ENCODE measurements at regions not wholly inside any gene's neighbourhood (a gene's known extent, or its start where the extent isn't known, plus 50 kb on each side); places are given as distances from the start of the nearest gene placed in this dataset.

GRCh38 chrX:727738-728621 lies 97.4 kb downstream of the SHOX start:
- Histone ChIP-seq H3K4me3 (no peak overlapping the region), H3K4me1 (no peaks in the 10 kb centered on the region), H3K9me3 (replicated peaks) (peaks cover 7% of the 10 kb centered on the region; the same call in 1 of the 2 replicates), H3K27ac (no peak overlapping the region), H3K36me3 (no peaks in the 10 kb centered on the region), H3K27me3 (no peaks in the 10 kb centered on the region)
- peak; percentile 44 to 48 for DNase-seq

DNA sequence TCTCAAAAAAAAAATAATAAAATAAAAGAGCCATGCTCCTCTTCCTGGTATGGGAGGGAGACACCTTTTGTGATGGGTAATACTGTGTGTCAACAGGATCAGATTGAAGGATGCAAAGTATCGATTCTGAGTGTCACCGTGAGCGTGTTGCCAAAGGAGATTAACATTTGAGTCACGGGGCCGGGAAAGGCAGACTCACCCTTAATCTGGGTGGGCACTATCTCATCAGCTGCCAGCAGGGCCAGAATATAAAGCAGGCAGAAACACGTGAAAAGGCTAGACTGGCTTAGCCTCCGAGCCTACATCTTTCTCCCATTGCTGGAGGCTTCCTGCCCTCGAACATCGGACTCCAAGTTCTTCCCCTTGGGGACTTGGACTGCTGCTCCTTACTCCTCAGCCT lies 95.4 kb downstream of the SHOX start:
- Histone ChIP-seq H3K9me3 (replicated peaks) (peaks cover 7% of the 10 kb centered on the region; the same call in 1 of the 2 replicates), H3K4me3 (no peak overlapping the region), H3K4me1 (no peaks in the 10 kb centered on the region), H3K36me3 (no peaks in the 10 kb centered on the region), H3K27me3 (no peaks in the 10 kb centered on the region), H3K27ac (no peak overlapping the region)
- no peak for DNase-seq

GRCh38 chrX:724256-724655 lies 93.7 kb downstream of the SHOX start:
- Histone ChIP-seq H3K4me3 (no peak overlapping the region), H3K27me3 (no peaks in the 10 kb centered on the region), H3K36me3 (no peaks in the 10 kb centered on the region), H3K27ac (no peak overlapping the region), H3K4me1 (no peaks in the 10 kb centered on the region), H3K9me3 (replicated peaks) (peaks cover 7% of the 10 kb centered on the region; the same call in 1 of the 2 replicates)
- DNase-seq = no peak

DNA sequence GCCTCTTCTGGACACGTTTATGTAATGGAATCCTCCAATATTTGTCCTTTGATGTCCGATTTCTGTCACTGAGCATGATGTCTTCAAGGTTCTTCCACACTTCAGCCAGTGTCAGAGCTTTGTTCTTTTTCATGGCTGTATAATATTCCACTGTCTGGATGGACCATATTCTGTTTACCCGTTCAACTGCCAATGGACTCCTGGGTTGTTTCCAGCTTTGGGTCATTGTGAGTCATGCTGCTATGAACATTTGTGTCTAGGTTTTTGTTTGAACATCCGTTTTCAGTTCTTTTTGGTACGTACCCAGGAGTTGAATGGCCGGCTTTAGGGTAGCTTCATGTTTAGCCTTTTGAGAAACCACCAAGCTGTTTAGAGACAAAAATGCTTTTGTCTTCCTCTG lies 93.2 kb downstream of the SHOX start:
- peaks cover 7% of the 10 kb centered on the region; the same call in 1 of the 2 replicates for H3K9me3 ChIP-seq (replicated peaks)
- H3K4me1 ChIP-seq = no peaks in the 10 kb centered on the region
- H3K36me3 ChIP-seq = no peaks in the 10 kb centered on the region
- no peak overlapping the region for H3K4me3 ChIP-seq
- no peak for DNase-seq
- no peak overlapping the region for H3K27ac ChIP-seq
- H3K27me3 ChIP-seq = no peaks in the 10 kb centered on the region

- H3K27ac ChIP-seq = no peak overlapping the region
- H3K4me3 ChIP-seq = no peak overlapping the region
- H3K27me3 ChIP-seq = no peaks in the 10 kb centered on the region
- H3K4me1 ChIP-seq = no peaks in the 10 kb centered on the region
- peaks cover 7% of the 10 kb centered on the region; the same call in 1 of the 2 replicates for H3K9me3 ChIP-seq (replicated peaks)
- no peak for DNase-seq
- no peaks in the 10 kb centered on the region for H3K36me3 ChIP-seq
Observed at GRCh38 chrX:721354-721753, 90.8 kb downstream of the SHOX start.

DNA sequence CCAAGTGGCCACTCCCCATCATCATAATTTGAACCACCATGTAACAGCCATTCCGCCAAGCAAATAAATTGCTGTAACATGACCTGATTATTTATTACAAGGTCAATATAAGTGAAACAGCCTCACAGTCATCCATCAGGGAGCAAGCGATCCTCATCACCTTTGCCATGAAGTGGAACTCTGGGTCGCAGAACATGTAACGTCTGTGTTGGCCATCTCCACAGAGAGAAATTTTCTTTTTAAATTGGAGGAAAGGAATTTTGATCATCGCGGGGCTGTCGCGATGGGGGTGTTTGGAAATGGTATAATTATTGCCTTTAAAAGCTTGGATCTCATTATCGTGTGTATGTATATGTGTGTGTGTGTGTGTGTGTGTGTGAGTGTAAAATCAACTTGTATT lies 90.2 kb downstream of the SHOX start:
- Histone ChIP-seq H3K27me3 (no peaks in the 10 kb centered on the region), H3K4me3 (no peak overlapping the region), H3K27ac (no peak overlapping the region), H3K9me3 (replicated peaks) (peaks cover 7% of the 10 kb centered on the region; the same call in 1 of the 2 replicates), H3K36me3 (no peaks in the 10 kb centered on the region), H3K4me1 (no peaks in the 10 kb centered on the region)
- DNase-seq = no peak

- no peak overlapping the region for H3K27ac ChIP-seq
- no peak for DNase-seq
- peaks cover 7% of the 10 kb centered on the region; the same call in 1 of the 2 replicates for H3K9me3 ChIP-seq (replicated peaks)
- no peaks in the 10 kb centered on the region for H3K4me1 ChIP-seq
- no peaks in the 10 kb centered on the region for H3K36me3 ChIP-seq
- no peak overlapping the region for H3K4me3 ChIP-seq
- no peaks in the 10 kb centered on the region for H3K27me3 ChIP-seq
Observed at GRCh38 chrX:720250-720649, 89.7 kb downstream of the SHOX start.

DNA sequence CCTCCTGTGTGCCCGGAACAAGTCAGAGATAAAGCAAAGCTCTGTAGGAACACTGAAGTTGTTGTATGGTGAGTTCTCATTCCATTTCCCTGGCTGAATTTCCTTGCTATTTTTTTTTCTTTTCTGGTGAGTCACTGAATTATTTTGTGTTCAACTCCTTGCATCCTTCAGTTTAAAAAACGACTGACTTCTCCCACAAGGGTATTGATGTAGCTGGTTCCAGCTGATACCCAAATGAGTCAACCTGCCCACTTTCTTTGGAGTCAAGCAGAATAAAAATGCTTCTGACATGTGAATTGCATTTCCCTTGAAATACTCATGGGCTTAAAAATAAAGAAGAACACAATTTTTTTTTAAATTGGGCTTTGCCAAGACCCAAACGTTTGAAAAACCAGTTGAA lies 85.5 kb downstream of the SHOX start:
- no peak for DNase-seq
- Histone ChIP-seq H3K36me3 (no peaks in the 10 kb centered on the region), H3K27ac (no peak overlapping the region), H3K4me1 (no peaks in the 10 kb centered on the region), H3K9me3 (replicated peaks) (peaks cover 6% of the 10 kb centered on the region; the same call in 1 of the 2 replicates), H3K27me3 (no peaks in the 10 kb centered on the region), H3K4me3 (no peak overlapping the region)

- Histone ChIP-seq H3K27me3 (no peaks in the 10 kb centered on the region), H3K9me3 (replicated peaks) (peaks cover 6% of the 10 kb centered on the region; the same call in 1 of the 2 replicates)
- DNase-seq = no peak
Observed at GRCh38 chrX:714131-714530, 83.5 kb downstream of the SHOX start.

More at GRCh38 chrX:714131-714530, 83.5 kb downstream of the SHOX start:
- H3K36me3 ChIP-seq = no peaks in the 10 kb centered on the region
- no peak overlapping the region for H3K4me3 ChIP-seq
- no peak overlapping the region for H3K27ac ChIP-seq
- H3K4me1 ChIP-seq = no peaks in the 10 kb centered on the region

All from SJCRH30 (cell line).